SHP77 treated with DMSO at 0.1 percent for 48 hours (cell line): ENCODE measurements at regions not wholly inside any gene's neighbourhood (a gene's known extent, or its start where the extent isn't known, plus 50 kb on each side); places are given as distances from the start of the nearest gene placed in this dataset.

Experiments used
- DNase-seq: peaks from one replicate; lab custom pipeline; 2025; lab: John Stamatoyannopoulos, UW

GRCh38 chr9:10999646-11000045 lies 386.8 kb upstream of the PTPRD start:
- DNase-seq = no peak

GRCh38 chr9:11001546-11001945 lies 388.7 kb upstream of the PTPRD start:
- DNase-seq = no peak

GRCh38 chr9:11002705-11003104 lies 389.9 kb upstream of the PTPRD start:
- DNase-seq = no peak

- DNase-seq = no peak
Measured at GRCh38 chr9:11003836-11004235, 391.0 kb upstream of the PTPRD start.

GRCh38 chr9:11011696-11012095 lies 398.9 kb upstream of the PTPRD start:
- no peak for DNase-seq

GRCh38 chr9:11016081-11016480 lies 403.3 kb upstream of the PTPRD start:
- no peak for DNase-seq

- no peak for DNase-seq
Measured at GRCh38 chr9:11023201-11023600, 410.4 kb upstream of the PTPRD start.

- no peak for DNase-seq
Measured at GRCh38 chr9:11025775-11026174, 413.0 kb upstream of the PTPRD start.

- no peak for DNase-seq
Measured at GRCh38 chr9:11038366-11038765, 425.6 kb upstream of the PTPRD start.

GRCh38 chr9:11039006-11039405 lies 426.2 kb upstream of the PTPRD start:
- DNase-seq = no peak

GRCh38 chr9:11045589-11045988 lies 432.8 kb upstream of the PTPRD start:
- no peak for DNase-seq

- no peak for DNase-seq
Measured at GRCh38 chr9:11063263-11063662, 450.5 kb upstream of the PTPRD start.

- no peak for DNase-seq
Measured at GRCh38 chr9:11064909-11065308, 452.1 kb upstream of the PTPRD start.

- no peak for DNase-seq
Measured at GRCh38 chr9:11072176-11072575, 459.4 kb upstream of the PTPRD start.

GRCh38 chr9:11086561-11086960 lies 473.8 kb upstream of the PTPRD start:
- no peak for DNase-seq

- no peak for DNase-seq
Measured at GRCh38 chr9:11088821-11089374, 476.1 kb upstream of the PTPRD start.

GRCh38 chr9:11092974-11093373 lies 480.2 kb upstream of the PTPRD start:
- DNase-seq = no peak

- DNase-seq = no peak
Measured at GRCh38 chr9:11097020-11097419, 484.2 kb upstream of the PTPRD start.

GRCh38 chr9:11103525-11103924 lies 490.7 kb upstream of the PTPRD start:
- DNase-seq = no peak

- no peak for DNase-seq
Measured at GRCh38 chr9:11107196-11107595, 494.4 kb upstream of the PTPRD start.

- DNase-seq = no peak
Measured at GRCh38 chr9:11128156-11128555, 515.4 kb upstream of the PTPRD start.

GRCh38 chr9:11135851-11136250 lies 523.0 kb upstream of the PTPRD start:
- DNase-seq = no peak

- DNase-seq = no peak
Measured at GRCh38 chr9:11141357-11141756, 528.6 kb upstream of the PTPRD start.

GRCh38 chr9:11142965-11143738 lies 530.4 kb upstream of the PTPRD start:
- DNase-seq = no peak
